ENCODE measurements at regions not wholly inside any gene's neighbourhood (a gene's known extent, or its start where the extent isn't known, plus 50 kb on each side); places are given as distances from the start of the nearest gene placed in this dataset.

DNA sequence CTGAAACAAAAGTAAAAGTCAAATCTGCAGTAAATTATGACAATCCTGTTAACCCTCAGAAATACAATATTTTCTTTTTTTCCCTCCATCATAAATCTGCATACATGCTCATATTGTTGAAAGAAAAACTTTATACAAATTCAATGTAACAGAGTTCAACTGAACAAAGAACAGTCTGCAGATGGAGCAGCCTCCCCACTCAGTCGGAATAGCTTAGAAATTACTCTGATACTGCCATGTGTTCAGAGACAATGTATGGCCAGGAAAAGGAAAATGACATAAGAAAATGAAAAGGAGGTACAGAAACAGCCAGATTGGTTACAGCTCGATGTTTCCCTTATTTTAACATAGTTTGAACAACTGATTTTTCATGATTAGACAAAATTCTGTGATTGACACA is 651.9 kb upstream of the COBL start:
- H3K79me2 ChIP-seq (ENCODE audit: low read depth): no peaks in the 10 kb centered on the region
- H3F3A ChIP-seq (ENCODE audit: insufficient read depth, low read depth): no peaks in the 10 kb centered on the region
- no peak overlapping the region for H3K27ac ChIP-seq
- no peak for TF ChIP-seq EZH2 (IDR thresholded peaks at IDR 0.05; ENCODE audit: low read depth)
- no peaks in the 10 kb centered on the region for H3K9me3 ChIP-seq (ENCODE audit: insufficient read depth, low read depth)
- POLR2A ChIA-PET (ENCODE audit: unreplicated experiment): no interaction called here
- 0 out of 2 replicates have a peak, but pooled peaks cover 6% of the 10 kb centered on the region for H3K27me3 ChIP-seq (ENCODE audit: insufficient read depth, low read depth)
- DNase-seq: no peak
- no peak overlapping the region for H2AFZ ChIP-seq
- H3K4me2 ChIP-seq: no peak overlapping the region
- H3K4me1 ChIP-seq (replicated peaks; ENCODE audit: insufficient read depth): no peaks in the 10 kb centered on the region
- CTCF ChIA-PET: no interaction called here
- H3K4me3 ChIP-seq: no peak overlapping the region
- intact Hi-C loops (cut with micrococcal nuclease; ENCODE audit: unreplicated experiment): no loop called here
- no peaks in the 10 kb centered on the region for H4K20me1 ChIP-seq (ENCODE audit: insufficient read depth)
- no TSS peak for BruUV-seq (replicated peaks)
- H3K9me2 ChIP-seq (ENCODE audit: insufficient read depth): no peaks in the 10 kb centered on the region
- no peaks in the 10 kb centered on the region for H3K36me3 ChIP-seq (ENCODE audit: low read depth)

DNA sequence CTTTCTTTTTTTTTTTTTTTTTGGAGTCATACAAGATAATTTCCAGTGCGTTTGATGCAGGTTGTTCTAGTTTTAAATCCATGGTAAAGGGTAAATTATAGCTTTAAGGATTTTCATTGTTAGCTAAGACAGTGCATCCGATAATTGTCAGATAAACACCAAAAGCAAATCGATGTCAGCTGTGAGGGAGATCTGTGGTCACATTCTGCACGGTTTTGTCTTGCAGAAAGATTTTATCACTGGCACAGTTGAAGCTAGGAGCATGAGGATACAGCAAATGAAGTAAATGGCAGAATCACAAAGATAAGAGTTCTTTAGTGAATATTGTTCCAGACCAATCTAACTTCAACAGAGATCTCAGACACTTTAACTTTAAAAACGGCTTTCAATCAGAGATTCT is 648.8 kb upstream of the COBL start:
- Histone ChIP-seq H3F3A (ENCODE audit: insufficient read depth, low read depth) (no peaks in the 10 kb centered on the region), H3K4me3 (no peak overlapping the region), H4K20me1 (ENCODE audit: insufficient read depth) (no peaks in the 10 kb centered on the region), H3K79me2 (ENCODE audit: low read depth) (no peaks in the 10 kb centered on the region), H3K4me2 (no peak overlapping the region), H3K36me3 (ENCODE audit: low read depth) (no peaks in the 10 kb centered on the region), H3K27ac (no peak overlapping the region), H3K9me3 (ENCODE audit: insufficient read depth, low read depth) (no peaks in the 10 kb centered on the region), H3K27me3 (ENCODE audit: insufficient read depth, low read depth) (0 out of 2 replicates have a peak, but pooled peaks cover 6% of the 10 kb centered on the region), H3K4me1 (replicated peaks; ENCODE audit: insufficient read depth) (no peaks in the 10 kb centered on the region), H3K9me2 (ENCODE audit: insufficient read depth) (no peaks in the 10 kb centered on the region), H2AFZ (no peak overlapping the region)
- no TSS peak for BruUV-seq (replicated peaks)
- POLR2A ChIA-PET (ENCODE audit: unreplicated experiment): no interaction called here
- intact Hi-C loops (cut with micrococcal nuclease; ENCODE audit: unreplicated experiment): no loop called here
- TF ChIP-seq, protein P1, sequence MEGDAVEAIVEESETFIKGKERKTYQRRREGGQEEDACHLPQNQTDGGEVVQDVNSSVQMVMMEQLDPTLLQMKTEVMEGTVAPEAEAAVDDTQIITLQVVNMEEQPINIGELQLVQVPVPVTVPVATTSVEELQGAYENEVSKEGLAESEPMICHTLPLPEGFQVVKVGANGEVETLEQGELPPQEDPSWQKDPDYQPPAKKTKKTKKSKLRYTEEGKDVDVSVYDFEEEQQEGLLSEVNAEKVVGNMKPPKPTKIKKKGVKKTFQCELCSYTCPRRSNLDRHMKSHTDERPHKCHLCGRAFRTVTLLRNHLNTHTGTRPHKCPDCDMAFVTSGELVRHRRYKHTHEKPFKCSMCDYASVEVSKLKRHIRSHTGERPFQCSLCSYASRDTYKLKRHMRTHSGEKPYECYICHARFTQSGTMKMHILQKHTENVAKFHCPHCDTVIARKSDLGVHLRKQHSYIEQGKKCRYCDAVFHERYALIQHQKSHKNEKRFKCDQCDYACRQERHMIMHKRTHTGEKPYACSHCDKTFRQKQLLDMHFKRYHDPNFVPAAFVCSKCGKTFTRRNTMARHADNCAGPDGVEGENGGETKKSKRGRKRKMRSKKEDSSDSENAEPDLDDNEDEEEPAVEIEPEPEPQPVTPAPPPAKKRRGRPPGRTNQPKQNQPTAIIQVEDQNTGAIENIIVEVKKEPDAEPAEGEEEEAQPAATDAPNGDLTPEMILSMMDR (conservative IDR thresholded peaks at IDR 0.05): no peak
- no peak for TF ChIP-seq EZH2 (IDR thresholded peaks at IDR 0.05; ENCODE audit: low read depth)
- CTCF ChIA-PET: no interaction called here
- DNase-seq: no peak

DNA sequence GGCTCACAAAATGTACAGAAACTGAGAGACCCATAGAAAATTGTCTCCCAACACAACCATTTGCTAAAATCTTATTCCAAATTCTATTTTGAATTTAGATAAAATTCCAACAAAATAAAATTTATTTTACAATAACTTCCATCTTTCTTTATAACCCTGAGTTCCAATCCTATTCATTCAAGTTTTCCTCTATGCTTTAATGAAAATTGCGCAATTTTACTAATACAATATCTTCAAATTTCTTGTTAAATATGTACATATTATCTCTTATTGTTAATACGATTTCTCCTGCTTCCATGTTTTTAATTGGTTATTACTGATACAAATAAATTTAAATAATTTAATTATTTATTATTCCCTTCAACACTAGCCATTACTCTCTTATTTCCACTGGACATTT is 645.2 kb upstream of the COBL start:
- H3K27ac ChIP-seq: no peak overlapping the region
- H4K20me1 ChIP-seq (ENCODE audit: insufficient read depth): no peaks in the 10 kb centered on the region
- H3K79me2 ChIP-seq (ENCODE audit: low read depth): no peaks in the 10 kb centered on the region
- H3K36me3 ChIP-seq (ENCODE audit: low read depth): no peaks in the 10 kb centered on the region
- H3K4me3 ChIP-seq: no peak overlapping the region
- H3F3A ChIP-seq (ENCODE audit: insufficient read depth, low read depth): no peaks in the 10 kb centered on the region
- CTCF ChIA-PET: no interaction called here
- no peak for DNase-seq
- TF ChIP-seq, protein P1 (conservative IDR thresholded peaks at IDR 0.05): no peak
- no peak for TF ChIP-seq EZH2 (IDR thresholded peaks at IDR 0.05; ENCODE audit: low read depth)
- POLR2A ChIA-PET (ENCODE audit: unreplicated experiment): no interaction called here
- no peaks in the 10 kb centered on the region for H3K9me3 ChIP-seq (ENCODE audit: insufficient read depth, low read depth)
- intact Hi-C loops (cut with micrococcal nuclease; ENCODE audit: unreplicated experiment): no loop called here
- no peak overlapping the region for H3K4me2 ChIP-seq
- 0 out of 2 replicates have a peak, but pooled peaks cover 6% of the 10 kb centered on the region for H3K27me3 ChIP-seq (ENCODE audit: insufficient read depth, low read depth)
- H2AFZ ChIP-seq: no peak overlapping the region
- BruUV-seq (replicated peaks): no TSS peak
- no peaks in the 10 kb centered on the region for H3K4me1 ChIP-seq (replicated peaks; ENCODE audit: insufficient read depth)
- H3K9me2 ChIP-seq (ENCODE audit: insufficient read depth): no peaks in the 10 kb centered on the region

DNA sequence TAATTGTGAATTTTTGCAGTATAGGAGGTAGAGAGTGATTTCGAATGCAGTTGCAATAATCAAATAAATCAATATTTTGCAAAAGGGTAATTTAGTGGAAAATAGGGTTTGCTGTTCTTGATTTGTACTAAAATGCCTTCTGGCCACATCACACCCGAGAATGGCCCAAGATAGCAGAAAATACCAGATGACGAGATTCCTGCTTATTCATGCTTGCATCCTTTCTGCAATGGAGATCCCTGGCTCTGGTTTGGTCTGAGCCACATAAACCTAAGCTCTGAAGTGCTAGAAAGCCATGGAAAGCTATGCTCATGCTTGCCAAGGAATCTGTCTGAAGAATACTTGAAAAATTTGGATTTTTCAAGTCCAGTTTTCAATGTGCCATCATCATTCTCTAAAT is 634.2 kb upstream of the COBL start:
- no peak overlapping the region for H2AFZ ChIP-seq
- H3K4me3 ChIP-seq: no peak overlapping the region

More for the DNA sequence above, 634.2 kb upstream of the COBL start:
- H3K27me3 ChIP-seq (ENCODE audit: insufficient read depth, low read depth): peaks cover 13% of the 10 kb centered on the region; the same call in 1 of the 2 replicates
- no TSS peak for BruUV-seq (replicated peaks)
- no peak for DNase-seq
- H3K79me2 ChIP-seq (ENCODE audit: low read depth): no peaks in the 10 kb centered on the region
- no peaks in the 10 kb centered on the region; the same call in 1 of the 2 replicates for H3K9me2 ChIP-seq (ENCODE audit: insufficient read depth)
- intact Hi-C loops (cut with micrococcal nuclease; ENCODE audit: unreplicated experiment): no loop called here
- no peaks in the 10 kb centered on the region for H3K4me1 ChIP-seq (replicated peaks; ENCODE audit: insufficient read depth)
- ChIA-PET POLR2A (ENCODE audit: unreplicated experiment) (no interaction called here), CTCF (no interaction called here)
- no peaks in the 10 kb centered on the region for H3F3A ChIP-seq (ENCODE audit: insufficient read depth, low read depth)
- no peaks in the 10 kb centered on the region for H3K9me3 ChIP-seq (ENCODE audit: insufficient read depth, low read depth)
- no peaks in the 10 kb centered on the region for H3K36me3 ChIP-seq (ENCODE audit: low read depth)
- no peak overlapping the region for H3K27ac ChIP-seq
- H3K4me2 ChIP-seq: no peak overlapping the region
- H4K20me1 ChIP-seq (ENCODE audit: insufficient read depth): no peaks in the 10 kb centered on the region
- TF ChIP-seq EZH2 (IDR thresholded peaks at IDR 0.05; ENCODE audit: low read depth): no peak
- TF ChIP-seq, protein P1 (conservative IDR thresholded peaks at IDR 0.05): no peak
